OCI-LY1 (cell line): ENCODE measurements at regions not wholly inside any gene's neighbourhood (a gene's known extent, or its start where the extent isn't known, plus 50 kb on each side); places are given as distances from the start of the nearest gene placed in this dataset.

ENCODE experiments used
- H2AFZ ChIP-seq: fragments of 200-600 bp; sonication (generic), shearing (Covaris generic); 2 replicates; pipeline ENCODE4 v1.6.0; 2014; ENCODE audit warnings: antibody characterized with exemption, mild to moderate bottlenecking, low read length
- H3F3A ChIP-seq: fragments of 200-600 bp; sonication (generic), shearing (Covaris generic); 2 replicates; pipeline ENCODE4 v1.6.0; 2014; ENCODE audit warnings: mild to moderate bottlenecking, antibody characterized with exemption, low read length, moderate library complexity; ENCODE audit not compliant: insufficient read depth
- H3K27ac ChIP-seq: fragments of 200-600 bp; sonication (generic); 2 replicates; pipeline ENCODE4 v1.5.1; 2014; ENCODE audit warnings: low read length, mixed run types, mild to moderate bottlenecking, low read depth; ENCODE audit not compliant: poor library complexity, severe bottlenecking
- H3K27me3 ChIP-seq: fragments of 200-600 bp; sonication (generic); 2 replicates; pipeline ENCODE4 v1.6.0; 2014; ENCODE audit warnings: antibody characterized with exemption, mild to moderate bottlenecking, low read length, moderate library complexity; ENCODE audit not compliant: insufficient read depth
- H3K36me3 ChIP-seq: fragments of 200-600 bp; sonication (generic); 2 replicates; pipeline ENCODE4 v1.6.1; 2014; ENCODE audit warnings: mild to moderate bottlenecking, antibody characterized with exemption, low read length, moderate library complexity, mixed read lengths; ENCODE audit not compliant: insufficient read depth
- H3K4me1 ChIP-seq: fragments of 200-600 bp; sonication (generic); 2 replicates; pipeline ENCODE4 v1.5.1; 2014; ENCODE audit warnings: mild to moderate bottlenecking, low read length, moderate library complexity; ENCODE audit not compliant: insufficient read depth, severe bottlenecking
- H3K4me2 ChIP-seq: fragments of 200-600 bp; sonication (generic), shearing (Covaris generic); 2 replicates; pipeline ENCODE4 v1.6.1; 2014; ENCODE audit warnings: low read length
- H3K4me3 ChIP-seq: fragments of 200-600 bp; sonication (generic); 2 replicates; pipeline ENCODE4 v1.5.1; 2014; ENCODE audit warnings: low read length, low read depth, mild to moderate bottlenecking, mixed read lengths; ENCODE audit not compliant: poor library complexity, severe bottlenecking
- H3K79me2 ChIP-seq: fragments of 200-600 bp; shearing (Covaris generic); 2 replicates; pipeline ENCODE4 v1.6.1; 2016; ENCODE audit warnings: mixed run types, low read length, mixed read lengths; ENCODE audit not compliant: insufficient read depth
- H3K9ac ChIP-seq: fragments of 200-600 bp; sonication (generic), shearing (Covaris generic); 2 replicates; pipeline ENCODE4 v1.6.1; 2014; ENCODE audit warnings: mild to moderate bottlenecking, low read length, mixed read lengths
- H3K9me2 ChIP-seq: fragments of 200-600 bp; sonication (generic), shearing (Covaris generic); 2 replicates; pipeline ENCODE4 v1.6.1; 2014; ENCODE audit warnings: low read depth, mild to moderate bottlenecking, low read length, mixed read lengths
- H3K9me3 ChIP-seq: fragments of 200-600 bp; shearing (Covaris generic); 2 replicates; pipeline ENCODE4 v1.6.1; 2014; ENCODE audit warnings: low read length, mixed read lengths
- H4K20me1 ChIP-seq: fragments of 200-600 bp; sonication (generic), shearing (Covaris generic); 2 replicates; pipeline ENCODE4 v1.6.0; 2016; ENCODE audit warnings: mild to moderate bottlenecking, low read length; ENCODE audit not compliant: insufficient read depth
- CTCF ChIP-seq: fragments of 200-600 bp; sonication (generic), shearing (Covaris generic); IDR thresholded peaks from 2 replicates; pipeline ENCODE4 v1.5.1; 2017; ENCODE audit warnings: mild to moderate bottlenecking, antibody characterized with exemption, low read length, moderate library complexity, mixed read lengths
- EZH2 ChIP-seq: fragments of 200-600 bp; sonication (generic), shearing (Covaris generic); IDR thresholded peaks from 2 replicates; pipeline ENCODE4 v1.8.0; 2017; ENCODE audit warnings: borderline replicate concordance, mixed run types, mild to moderate bottlenecking, antibody characterized with exemption, low read length, moderate library complexity, mixed read lengths

DNA sequence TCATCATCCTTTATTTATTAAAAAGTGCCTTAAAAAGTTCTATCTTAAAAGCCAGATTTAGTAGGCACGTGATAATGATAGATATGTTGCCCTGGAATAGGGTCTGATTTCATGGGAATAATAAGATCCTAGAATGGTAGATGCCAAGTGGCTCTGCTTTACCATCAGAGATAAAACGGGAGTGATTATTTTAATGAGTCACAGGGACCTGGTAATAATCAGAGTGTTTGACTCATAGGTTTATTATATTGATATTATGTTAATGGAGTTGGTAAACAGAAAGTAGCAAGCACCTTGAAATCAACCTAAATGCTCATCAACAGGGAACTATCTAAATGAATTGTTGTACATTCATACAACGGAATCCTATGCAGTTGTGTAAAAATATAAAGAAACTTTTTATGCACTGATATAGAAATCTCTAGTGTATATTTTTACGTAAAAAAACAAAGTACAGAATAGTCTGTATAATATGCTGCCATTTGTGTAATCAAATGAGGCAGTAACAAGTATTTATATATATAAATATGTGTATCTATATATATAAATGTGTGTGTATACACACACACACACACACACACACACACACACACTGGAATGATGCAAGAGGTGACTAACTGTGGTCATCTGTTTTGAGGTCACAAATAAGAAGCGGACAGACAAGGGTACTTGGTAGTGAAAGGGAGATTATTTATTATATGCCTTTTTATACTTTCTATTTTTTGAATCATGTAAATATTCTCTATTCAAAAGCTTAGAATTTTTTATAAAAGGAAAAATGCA, 78.6 kb upstream of the DYNC1I1 start:
- TF ChIP-seq EZH2 (no peak), CTCF (no peak)
- Histone ChIP-seq H3K36me3 (no peaks in the 10 kb centered on the region), H4K20me1 (no peaks in the 10 kb centered on the region), H2AFZ (no peak overlapping the region), H3K4me2 (no peak overlapping the region), H3K27me3 (no peaks in the 10 kb centered on the region), H3K4me3 (no peak overlapping the region), H3K9ac (no peak overlapping the region), H3K27ac (no peak overlapping the region), H3K9me3 (no peaks in the 10 kb centered on the region), H3K79me2 (no peaks in the 10 kb centered on the region), H3K4me1 (peaks cover 5% of the 10 kb centered on the region), H3K9me2 (no peaks in the 10 kb centered on the region), H3F3A (no peaks in the 10 kb centered on the region)

GRCh38 chr7:95691464-95691863, 80.9 kb upstream of the DYNC1I1 start:
- TF ChIP-seq EZH2 (no peak), CTCF (no peak)
- H3K27me3 ChIP-seq: no peaks in the 10 kb centered on the region

DNA sequence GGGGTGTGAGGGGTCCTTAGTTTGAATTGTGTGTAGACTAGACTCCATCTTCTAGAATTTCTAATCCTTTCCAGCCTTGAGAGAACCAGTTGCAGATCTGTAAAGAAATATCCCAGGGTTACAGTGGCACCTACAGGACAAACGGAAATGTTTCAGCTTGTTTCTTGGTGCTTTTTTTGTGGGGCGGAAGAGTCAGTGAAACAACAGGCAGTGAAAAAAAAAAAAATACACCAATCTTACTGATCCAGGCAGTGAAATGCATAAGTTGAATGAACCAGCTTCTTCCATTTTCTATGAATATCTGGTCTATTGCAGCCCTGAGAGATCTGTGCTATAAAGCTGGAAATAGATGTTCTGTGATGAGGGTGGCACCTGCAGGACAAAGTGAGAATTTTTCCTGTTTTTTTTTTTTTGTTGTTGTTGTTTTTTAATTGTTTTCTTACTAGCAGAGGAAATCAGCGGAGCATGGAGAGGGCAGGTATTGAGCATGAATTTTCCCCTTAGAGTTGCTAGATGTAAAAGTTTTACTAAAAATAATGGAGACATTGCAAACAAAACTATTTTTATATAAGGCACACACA, 81.9 kb upstream of the DYNC1I1 start:
- Histone ChIP-seq H3K27ac (no peak overlapping the region), H2AFZ (no peak overlapping the region), H3K9ac (no peak overlapping the region), H3K4me2 (peak overlapping the region; percentile 10; the same call in 1 of the 2 replicates), H3K36me3 (no peaks in the 10 kb centered on the region), H3K4me1 (peaks cover 5% of the 10 kb centered on the region), H3K27me3 (no peaks in the 10 kb centered on the region), H4K20me1 (no peaks in the 10 kb centered on the region), H3F3A (no peaks in the 10 kb centered on the region), H3K9me2 (no peaks in the 10 kb centered on the region), H3K79me2 (no peaks in the 10 kb centered on the region), H3K9me3 (no peaks in the 10 kb centered on the region), H3K4me3 (no peak overlapping the region)
- TF ChIP-seq CTCF: peak; percentile 83
- TF ChIP-seq EZH2: no peak

More at GRCh38 chr7:95691464-95691863, 80.9 kb upstream of the DYNC1I1 start:
- Histone ChIP-seq H3K9me2 (no peaks in the 10 kb centered on the region), H3K9ac (no peak overlapping the region), H3F3A (no peaks in the 10 kb centered on the region), H3K27ac (no peak overlapping the region), H3K79me2 (no peaks in the 10 kb centered on the region), H3K9me3 (no peaks in the 10 kb centered on the region), H2AFZ (no peak overlapping the region), H3K4me3 (no peak overlapping the region), H3K4me2 (no peak overlapping the region), H4K20me1 (no peaks in the 10 kb centered on the region), H3K36me3 (no peaks in the 10 kb centered on the region), H3K4me1 (peaks cover 5% of the 10 kb centered on the region)
